SK-N-SH (cell line): ENCODE measurements at regions not wholly inside any gene's neighbourhood (a gene's known extent, or its start where the extent isn't known, plus 50 kb on each side); places are given as distances from the start of the nearest gene placed in this dataset.

Experiments
- CTCF ChIA-PET: fragments of 300-600, 350-600 bp; formaldehyde crosslinking; extraction: SDS; loops from one replicate; lab custom pipeline; 2021; lab: Yijun Ruan, JAX
- POLR2A ChIA-PET: fragments of 350-600 bp; sonication (Branson Sonifier 250); formaldehyde crosslinking; extraction: SDS; loops from one replicate; lab custom pipeline; 2020; ENCODE audit warnings: antibody characterized with exemption, inconsistent platforms; lab: Yijun Ruan, JAX
- DNase-seq: peaks from one replicate; pipeline ENCODE4 v3.0.0; 2012
- H2AFZ ChIP-seq: fragments of 200-600 bp; sonication (generic); 2 replicates; pipeline ENCODE4 v1.8.1; 2016; ENCODE audit warnings: antibody characterized with exemption, mild to moderate bottlenecking, low read depth
- H3F3A ChIP-seq: fragments of 200-600 bp; sonication (generic); replicated peaks from 2 replicates; pipeline ENCODE3; 2016; ENCODE audit warnings: antibody characterized with exemption, mild to moderate bottlenecking; ENCODE audit not compliant: insufficient read depth
- H3K27ac ChIP-seq, 2 experiments: fragments of 200-500 bp in 1 of 2; fragments of 200-600 bp in 1 of 2; sonication (Bioruptor generic) in 1 of 2; sonication (generic), shearing (Covaris generic) in 1 of 2; 2 replicates each; pipeline versions ENCODE4 v1.5.1 to v1.6.1; 2014 to 2016; ENCODE audit warnings: low read depth in 2 of 2, inconsistent platforms in 1 of 2, low read length in 1 of 2, mild to moderate bottlenecking in 1 of 2, mixed read lengths in 1 of 2
- H3K27me3 ChIP-seq: fragments of 200-600 bp; sonication (generic), shearing (Covaris generic); 2 replicates; pipeline ENCODE4 v1.6.1; 2016; ENCODE audit warnings: mixed run types; ENCODE audit not compliant: insufficient read depth
- H3K36me3 ChIP-seq, 2 experiments: fragments of 200-500 bp in 1 of 2; fragments of 200-600 bp in 1 of 2; sonication (Bioruptor generic) in 1 of 2; sonication (generic) in 1 of 2; replicated peaks in 1 of 2; 2 replicates each; pipeline versions ENCODE3 to v1.5.1; 2014 to 2016; ENCODE audit warnings: low read length in 1 of 2, mild to moderate bottlenecking in 1 of 2; ENCODE audit not compliant: insufficient read depth in 2 of 2, control insufficient read depth in 1 of 2
- H3K4me1 ChIP-seq, 2 experiments: fragments of 200-500 bp in 1 of 2; fragments of 200-600 bp in 1 of 2; sonication (Bioruptor generic) in 1 of 2; sonication (generic), shearing (Covaris generic) in 1 of 2; 2 replicates each; pipeline versions ENCODE4 v1.5.1 to v1.6.1; 2014 to 2016; ENCODE audit warnings: low read depth in 1 of 2, low read length in 1 of 2, mixed run types in 1 of 2; ENCODE audit not compliant: insufficient read depth in 2 of 2, control insufficient read depth in 1 of 2
- H3K4me2 ChIP-seq: fragments of 200-600 bp; sonication (generic), shearing (Covaris generic); 2 replicates; pipeline ENCODE4 v1.6.1; 2017; ENCODE audit warnings: mixed run types
- H3K4me3 ChIP-seq, 2 experiments: fragments of 200-500 bp in 1 of 2; fragments of 200-600 bp in 1 of 2; sonication (Bioruptor generic) in 1 of 2; sonication (generic), shearing (Covaris generic) in 1 of 2; 2 replicates each; pipeline versions ENCODE4 v1.5.1 to v1.8.1; 2014 to 2016; ENCODE audit warnings: low read depth in 2 of 2, inconsistent platforms in 1 of 2, low read length in 1 of 2, mild to moderate bottlenecking in 1 of 2, mixed read lengths in 1 of 2, moderate library complexity in 1 of 2
- H3K79me2 ChIP-seq: fragments of 200-600 bp; sonication (generic); 2 replicates; pipeline ENCODE4 v1.8.1; 2017; ENCODE audit warnings: mild to moderate bottlenecking; ENCODE audit not compliant: insufficient read depth
- H3K9ac ChIP-seq: fragments of 200-600 bp; sonication (generic); 2 replicates; pipeline ENCODE4 v1.6.1; 2017; ENCODE audit warnings: mixed run types
- H3K9me2 ChIP-seq: fragments of 200-600 bp; sonication (generic); 2 replicates; pipeline ENCODE4 v1.6.1; 2017; ENCODE audit warnings: mixed run types
- H3K9me3 ChIP-seq: fragments of 200-600 bp; sonication (generic); 2 replicates; pipeline ENCODE4 v1.6.1; 2017; ENCODE audit warnings: mixed run types, mild to moderate bottlenecking, moderate library complexity
- H4K20me1 ChIP-seq: fragments of 200-600 bp; sonication (generic); 2 replicates; pipeline ENCODE4 v1.6.1; 2017; ENCODE audit warnings: mild to moderate bottlenecking, mixed run types; ENCODE audit not compliant: insufficient read depth
- CHD2 ChIP-seq: fragments of 150-350 bp; IDR thresholded peaks from 2 replicates; pipeline ENCODE4 v1.6.1; 2018; ENCODE audit warnings: low read length; ENCODE audit not compliant: partially characterized antibody
- FOSL2 ChIP-seq: IDR thresholded peaks from 2 replicates; pipeline ENCODE4 v1.4.0; 2012; ENCODE audit warnings: low read depth, mild to moderate bottlenecking, moderate library complexity, borderline replicate concordance
- FOXJ3 ChIP-seq: sonication (generic); formaldehyde crosslinking; IDR thresholded peaks from 2 replicates; pipeline ENCODE4 v1.5.1; 2020; ENCODE audit warnings: mild to moderate bottlenecking, missing genetic modification reagents
- GATA2 ChIP-seq: sonication (generic); formaldehyde crosslinking; IDR thresholded peaks from 2 replicates; pipeline ENCODE4 v1.5.0; 2020; ENCODE audit warnings: mild to moderate bottlenecking, missing genetic modification reagents
- JUND ChIP-seq: IDR thresholded peaks from 2 replicates; pipeline ENCODE4 v1.4.0; 2012
- MAX ChIP-seq: IDR thresholded peaks from 2 replicates; pipeline ENCODE4 v1.4.0; 2012; ENCODE audit warnings: low read depth
- MEF2A ChIP-seq: IDR thresholded peaks from 2 replicates; pipeline ENCODE4 v1.4.0; 2012; ENCODE audit warnings: low read depth, borderline replicate concordance
- MXI1 ChIP-seq: IDR thresholded peaks from 2 replicates; pipeline ENCODE4 v1.6.1; 2012; ENCODE audit warnings: mild to moderate bottlenecking, low read depth, low read length, improper control_type of control experiment
- NRF1 ChIP-seq: IDR thresholded peaks from 2 replicates; pipeline ENCODE4 v1.6.1; 2012; ENCODE audit warnings: low read depth, mild to moderate bottlenecking, low read length
- PBX3 ChIP-seq: IDR thresholded peaks from 2 replicates; pipeline ENCODE4; 2012
- REST ChIP-seq: IDR thresholded peaks from 2 replicates; pipeline ENCODE4 v1.6.1; 2012; ENCODE audit warnings: mild to moderate bottlenecking, low read depth, low read length, moderate library complexity
- TCF12 ChIP-seq: IDR thresholded peaks from 2 replicates; pipeline ENCODE4 v1.4.0; 2012
- TEAD4 ChIP-seq: IDR thresholded peaks from 2 replicates; pipeline ENCODE4 v1.4.0; 2012; ENCODE audit warnings: mild to moderate bottlenecking, borderline replicate concordance; ENCODE audit not compliant: insufficient read depth
- USF2 ChIP-seq: fragments of 150-350 bp; IDR thresholded peaks from 2 replicates; pipeline ENCODE4 v1.6.1; 2017; ENCODE audit warnings: antibody characterized with exemption, low read length, low read depth, borderline replicate concordance
- YY1 ChIP-seq: IDR thresholded peaks from 2 replicates; pipeline ENCODE4 v1.4.0; 2012; ENCODE audit warnings: low read depth, mild to moderate bottlenecking
- WGBS: methylation state at CpG from one replicate; pipeline ENCODE4 v1.1.6; 2017; ENCODE audit warnings: low lambda C conversion rate; 5-methylcytosine and 5-hydroxymethylcytosine counted together

- no peaks in the 10 kb centered on the region for H4K20me1 ChIP-seq
- no peaks in the 10 kb centered on the region for H3F3A ChIP-seq
- H3K27ac ChIP-seq: peak overlapping the region in 1 of 2 experiments; percentile 72; a peak in 2 of 4 replicates
- no peaks in the 10 kb centered on the region for H3K9me3 ChIP-seq
- DNase-seq: no peak
- no peaks in the 10 kb centered on the region for H3K79me2 ChIP-seq
- H2AFZ ChIP-seq: no peak overlapping the region
- POLR2A ChIA-PET: no interaction called here
- peaks cover 0 to 2% of the 10 kb centered on the region in 2 experiments; a peak in 2 of 4 replicates for H3K4me1 ChIP-seq
- WGBS: 12% methylated on average over 1 of the region's 1 CpG
- CTCF ChIA-PET: no interaction called here
- no peak for TF ChIP-seq JUND
- peak; percentile 27; the same call in 1 of the 2 replicates for TF ChIP-seq GATA2 (CRISPR knock-in tag)
- H3K9me2 ChIP-seq: no peaks in the 10 kb centered on the region
- no peak overlapping the region for H3K4me2 ChIP-seq
- no peak overlapping the region for H3K4me3 ChIP-seq
- H3K27me3 ChIP-seq: no peaks in the 10 kb centered on the region
- H3K9ac ChIP-seq: no peak overlapping the region
- H3K36me3 ChIP-seq: no peaks in the 10 kb centered on the region
Measured at GRCh38 chr15:46897266-46897665, 820.0 kb upstream of the SEMA6D start.

- WGBS: 37% methylated on average over 2 of the region's 2 CpGs
- Histone ChIP-seq H4K20me1 (no peaks in the 10 kb centered on the region), H3K4me3 (no peak overlapping the region), H3K4me2 (no peak overlapping the region), H3K9ac (no peak overlapping the region), H3K36me3 (no peaks in the 10 kb centered on the region), H3K9me2 (no peaks in the 10 kb centered on the region), H3K27me3 (no peaks in the 10 kb centered on the region), H3K9me3 (no peaks in the 10 kb centered on the region), H3F3A (no peaks in the 10 kb centered on the region), H3K27ac (no peak overlapping the region), H3K79me2 (no peaks in the 10 kb centered on the region), H2AFZ (no peak overlapping the region), H3K4me1 (peaks cover 0 to 2% of the 10 kb centered on the region in 2 experiments; a peak in 1 of 4 replicates)
- CTCF ChIA-PET: no interaction called here
- TF ChIP-seq TEAD4 (no peak), FOSL2 (no peak), PBX3 (no peak), TCF12 (no peak), NRF1 (no peak), REST (no peak), MXI1 (no peak), CHD2 (no peak), MEF2A (no peak), USF2 (no peak), FOXJ3 (CRISPR knock-in tag) (no peak), GATA2 (CRISPR knock-in tag) (no peak), YY1 (no peak), MAX (no peak)
- POLR2A ChIA-PET: no interaction called here
- DNase-seq: no peak
Measured at GRCh38 chr15:46901001-46901400, 816.3 kb upstream of the SEMA6D start.
